GM21825 (cell line): ENCODE measurements at regions not wholly inside any gene's neighbourhood (a gene's known extent, or its start where the extent isn't known, plus 50 kb on each side); places are given as distances from the start of the nearest gene placed in this dataset.

ENCODE experiments used
- ATAC-seq: cut with Tn5 transposase; IDR thresholded peaks from one replicate; pipeline ENCODE4 v1.9.1; 2021; ENCODE audit warnings: mild to moderate bottlenecking, moderate library complexity; ENCODE audit not compliant: unreplicated experiment

- ATAC-seq, result peak; percentile 94
These were observed 50.7 kb upstream of the SLC30A5 start for GRCh38 chr5:69042915-69043654.

- no peak for ATAC-seq
These were observed 50.2 kb upstream of the SLC30A5 start for GRCh38 chr5:69043655-69043996.
